ENCODE measurements at regions not wholly inside any gene's neighbourhood (a gene's known extent, or its start where the extent isn't known, plus 50 kb on each side); places are given as distances from the start of the nearest gene placed in this dataset.

GRCh38 chr5:67530609-67531255 lies 334.1 kb upstream of the CD180 start:
- no peak for DNase-seq (ENCODE audit: low spot score)
- Histone ChIP-seq H4K20me1 (ENCODE audit: low read depth) (no peaks in the 10 kb centered on the region), H3K27ac (no peak overlapping the region), H3K79me2 (ENCODE audit: low read depth) (no peaks in the 10 kb centered on the region), H3K36me3 (peaks cover 5% of the 10 kb centered on the region), H3K4me2 (no peak overlapping the region), H3K9ac (no peak overlapping the region), H2AFZ (replicated peaks) (no peak overlapping the region), H3F3A (ENCODE audit: low read depth) (no peaks in the 10 kb centered on the region), H3K9me3 (ENCODE audit: low read depth) (peaks cover 11% of the 10 kb centered on the region), H3K27me3 (no peaks in the 10 kb centered on the region), H3K4me1 (no peaks in the 10 kb centered on the region), H3K4me3 (no peak overlapping the region)
- no peaks in the 10 kb centered on the region for H3K27me3 Mint-ChIP-seq (ENCODE audit: insufficient read depth, low read depth)
- TF ChIP-seq EZH2phosphoT487 (IDR thresholded peaks at IDR 0.05) (no peak), CTCF (IDR thresholded peaks at IDR 0.05) (no peak), EZH2 (IDR thresholded peaks at IDR 0.05) (no peak)
- H3K27ac Mint-ChIP-seq, result no peak overlapping the region
- peaks cover 4% of the 10 kb centered on the region for H3K4me1 Mint-ChIP-seq
- H3K9me3 Mint-ChIP-seq, result peaks cover 12% of the 10 kb centered on the region
- H3K36me3 Mint-ChIP-seq, result no peaks in the 10 kb centered on the region
- no peak overlapping the region for H3K4me3 Mint-ChIP-seq

- Histone ChIP-seq H3F3A (ENCODE audit: low read depth) (no peaks in the 10 kb centered on the region), H3K36me3 (peaks cover 5% of the 10 kb centered on the region), H4K20me1 (ENCODE audit: low read depth) (no peaks in the 10 kb centered on the region), H3K79me2 (ENCODE audit: low read depth) (no peaks in the 10 kb centered on the region), H3K27ac (no peak overlapping the region), H3K9me3 (ENCODE audit: low read depth) (peaks cover 15% of the 10 kb centered on the region), H3K4me1 (no peaks in the 10 kb centered on the region), H2AFZ (replicated peaks) (no peak overlapping the region), H3K9ac (no peak overlapping the region), H3K4me2 (no peak overlapping the region), H3K27me3 (no peaks in the 10 kb centered on the region), H3K4me3 (no peak overlapping the region)
- peaks cover 4% of the 10 kb centered on the region for H3K4me1 Mint-ChIP-seq
- H3K36me3 Mint-ChIP-seq, result no peaks in the 10 kb centered on the region
- no peaks in the 10 kb centered on the region for H3K27me3 Mint-ChIP-seq (ENCODE audit: insufficient read depth, low read depth)
- H3K4me3 Mint-ChIP-seq, result no peak overlapping the region
- H3K27ac Mint-ChIP-seq, result no peak overlapping the region
- peaks cover 19% of the 10 kb centered on the region for H3K9me3 Mint-ChIP-seq
- no peak for TF ChIP-seq CTCF (IDR thresholded peaks at IDR 0.05)
- TF ChIP-seq EZH2phosphoT487 (IDR thresholded peaks at IDR 0.05), result no peak
- no peak for TF ChIP-seq EZH2 (IDR thresholded peaks at IDR 0.05)
- no peak for DNase-seq (ENCODE audit: low spot score)
Observed at GRCh38 chr5:67528953-67529352, 332.4 kb upstream of the CD180 start.

- Mint-ChIP-seq H3K36me3 (no peaks in the 10 kb centered on the region), H3K27ac (no peak overlapping the region), H3K4me3 (no peak overlapping the region), H3K4me1 (peaks cover 8% of the 10 kb centered on the region), H3K27me3 (ENCODE audit: insufficient read depth, low read depth) (peaks cover 3% of the 10 kb centered on the region), H3K9me3 (peaks cover 19% of the 10 kb centered on the region)
- H4K20me1 ChIP-seq (ENCODE audit: low read depth), result no peaks in the 10 kb centered on the region
- H3K4me1 ChIP-seq, result no peaks in the 10 kb centered on the region
- no peaks in the 10 kb centered on the region for H3F3A ChIP-seq (ENCODE audit: low read depth)
- no peak overlapping the region for H3K27ac ChIP-seq
- no peak overlapping the region for H3K4me2 ChIP-seq
- H3K9ac ChIP-seq, result no peak overlapping the region
- no peak overlapping the region for H2AFZ ChIP-seq (replicated peaks)
- H3K27me3 ChIP-seq, result no peaks in the 10 kb centered on the region
- peaks cover 15% of the 10 kb centered on the region for H3K9me3 ChIP-seq (ENCODE audit: low read depth)
- H3K4me3 ChIP-seq, result no peak overlapping the region
- TF ChIP-seq CTCF (IDR thresholded peaks at IDR 0.05) (no peak), EZH2phosphoT487 (IDR thresholded peaks at IDR 0.05) (no peak), EZH2 (IDR thresholded peaks at IDR 0.05) (no peak)
- H3K36me3 ChIP-seq, result peaks cover 5% of the 10 kb centered on the region
- no peak for DNase-seq (ENCODE audit: low spot score)
- no peaks in the 10 kb centered on the region for H3K79me2 ChIP-seq (ENCODE audit: low read depth)
Observed at GRCh38 chr5:67526793-67527192, 330.2 kb upstream of the CD180 start.

Data from neural progenitor cell (in vitro differentiated cells).